Gastroesophageal sphincter (tissue), 4 donors: ENCODE measurements at regions not wholly inside any gene's neighbourhood (a gene's known extent, or its start where the extent isn't known, plus 50 kb on each side); places are given as distances from the start of the nearest gene placed in this dataset.

ENCODE experiments used
- ATAC-seq: fragments of 150-250 bp; one replicate; pipeline ENCODE4 v1.9.1; 2016; ENCODE audit warnings: mild to moderate bottlenecking, moderate library complexity
- H3K27ac ChIP-seq, 4 donors: fragments of 200-600 bp; sonication (generic) in 3 of 4; 1 replicate in 3 of 4; 2 replicates in 1 of 4; pipeline ENCODE4 v1.5.1; 2016 to 2019
- H3K27me3 ChIP-seq: fragments of 200-600 bp; sonication (generic); one replicate; pipeline ENCODE4 v1.5.1; 2019
- H3K36me3 ChIP-seq, 2 donors: fragments of 200-600 bp; sonication (generic); one replicate each; pipeline ENCODE4 v1.5.1; 2019; ENCODE audit warnings: control low read depth in 1 of 2
- H3K4me1 ChIP-seq, 3 donors: fragments of 200-600 bp; sonication (generic); 1 replicate in 2 of 3; 2 replicates in 1 of 3; pipeline ENCODE4 v1.5.1; 2016 to 2019; ENCODE audit warnings: control low read depth in 2 of 3
- H3K4me3 ChIP-seq, 2 donors: fragments of 200-600 bp; sonication (generic); one replicate each; pipeline ENCODE4 v1.5.1; 2019; ENCODE audit warnings: mild to moderate bottlenecking in 1 of 2, moderate library complexity in 1 of 2
- H3K9me3 ChIP-seq, 3 donors: fragments of 200-600 bp; sonication (generic); one replicate each; pipeline ENCODE4 v1.5.1; 2017 to 2019; ENCODE audit warnings: control low read depth in 2 of 3
- EP300 ChIP-seq: sonication (generic); formaldehyde crosslinking; IDR thresholded peaks from one replicate; pipeline ENCODE4 v1.6.1; 2017; ENCODE audit warnings: antibody characterized with exemption, mild to moderate bottlenecking
- POLR2A ChIP-seq, 2 donors: fragments of 450-650 bp; IDR thresholded peaks; one replicate each; pipeline ENCODE4 v1.6.1; 2017; ENCODE audit warnings: antibody characterized with exemption in 2 of 2, mild to moderate bottlenecking in 2 of 2, moderate library complexity in 1 of 2
- POLR2AphosphoS5 ChIP-seq: sonication (generic); formaldehyde crosslinking; IDR thresholded peaks from one replicate; pipeline ENCODE4 v1.6.1; 2017; ENCODE audit warnings: antibody characterized with exemption
- WGBS, 2 donors: methylation state at CpG; one replicate each; pipeline ENCODE4 v1.1.5; 2018; ENCODE audit warnings: low coverage in 1 of 2; 5-methylcytosine and 5-hydroxymethylcytosine counted together
- TF ChIP-seq, protein P1 (sequence below), 4 experiments: fragments of 200-600 bp in 2 of 4; fragments of 450-650 bp in 2 of 4; sonication (generic) in 1 of 4; IDR thresholded peaks; one replicate each; pipeline ENCODE4 v1.5.1; 2017 to 2019; ENCODE audit warnings: antibody characterized with exemption in 4 of 4, mild to moderate bottlenecking in 2 of 4, moderate library complexity in 2 of 4

DNA sequence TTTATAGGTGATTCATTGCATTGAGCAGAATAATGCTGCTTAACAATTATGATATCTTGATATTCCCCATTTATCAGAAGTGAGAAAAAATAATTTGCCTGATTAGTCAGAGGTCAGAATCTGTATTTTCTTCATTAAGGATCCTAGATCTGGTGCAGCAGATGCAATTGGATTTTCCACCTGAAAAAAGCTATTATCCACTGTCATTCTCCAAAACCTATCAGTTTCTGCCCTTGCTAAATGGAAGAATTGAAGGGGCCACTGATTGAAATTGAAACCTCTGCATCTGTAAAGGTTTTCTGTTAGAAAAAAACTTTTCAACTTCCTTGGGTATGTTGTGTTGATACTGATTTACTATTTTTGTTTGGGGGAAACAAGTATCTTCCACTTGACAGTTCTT, 636.0 kb upstream of the NDST4 start:
- Histone ChIP-seq H3K4me3 (no peak overlapping the region), H3K9me3 (peaks cover 0 to 3% (median 0%) of the 10 kb centered on the region in 3 donors), H3K36me3 (no peaks in the 10 kb centered on the region), H3K4me1 (no peaks in the 10 kb centered on the region), H3K27ac (no peak overlapping the region), H3K27me3 (no peaks in the 10 kb centered on the region)
- TF ChIP-seq POLR2A (IDR thresholded peaks at IDR 0.05) (no peak), EP300 (no peak), POLR2AphosphoS5 (no peak)
- TF ChIP-seq, protein P1, sequence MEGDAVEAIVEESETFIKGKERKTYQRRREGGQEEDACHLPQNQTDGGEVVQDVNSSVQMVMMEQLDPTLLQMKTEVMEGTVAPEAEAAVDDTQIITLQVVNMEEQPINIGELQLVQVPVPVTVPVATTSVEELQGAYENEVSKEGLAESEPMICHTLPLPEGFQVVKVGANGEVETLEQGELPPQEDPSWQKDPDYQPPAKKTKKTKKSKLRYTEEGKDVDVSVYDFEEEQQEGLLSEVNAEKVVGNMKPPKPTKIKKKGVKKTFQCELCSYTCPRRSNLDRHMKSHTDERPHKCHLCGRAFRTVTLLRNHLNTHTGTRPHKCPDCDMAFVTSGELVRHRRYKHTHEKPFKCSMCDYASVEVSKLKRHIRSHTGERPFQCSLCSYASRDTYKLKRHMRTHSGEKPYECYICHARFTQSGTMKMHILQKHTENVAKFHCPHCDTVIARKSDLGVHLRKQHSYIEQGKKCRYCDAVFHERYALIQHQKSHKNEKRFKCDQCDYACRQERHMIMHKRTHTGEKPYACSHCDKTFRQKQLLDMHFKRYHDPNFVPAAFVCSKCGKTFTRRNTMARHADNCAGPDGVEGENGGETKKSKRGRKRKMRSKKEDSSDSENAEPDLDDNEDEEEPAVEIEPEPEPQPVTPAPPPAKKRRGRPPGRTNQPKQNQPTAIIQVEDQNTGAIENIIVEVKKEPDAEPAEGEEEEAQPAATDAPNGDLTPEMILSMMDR (IDR thresholded peaks at IDR 0.05): no peak
- ATAC-seq: no peak

DNA sequence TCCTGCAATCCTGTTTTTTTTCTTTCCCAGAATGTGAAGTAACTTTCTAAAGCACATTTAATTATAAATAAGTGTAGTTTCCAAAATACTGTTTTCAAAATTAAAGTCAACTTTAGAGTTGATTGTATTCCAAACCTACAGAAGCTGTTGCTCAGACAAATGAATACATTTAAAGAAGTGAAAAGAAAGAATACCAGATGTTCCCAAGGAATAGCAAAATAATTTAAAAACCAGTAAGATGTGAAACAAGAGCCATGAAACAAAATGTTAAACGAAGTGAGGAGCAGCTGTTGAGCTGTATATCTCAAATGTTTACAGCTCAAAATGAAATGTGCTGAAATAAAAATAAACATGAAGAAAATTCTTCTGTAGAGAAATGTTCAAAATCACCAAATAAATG, 627.4 kb upstream of the NDST4 start:
- 5 to 21% methylated on average over 1 of the region's 1 CpG for WGBS, 2 donors
- Histone ChIP-seq H3K4me1 (no peaks in the 10 kb centered on the region), H3K9me3 (no peaks in the 10 kb centered on the region), H3K27ac (no peak overlapping the region), H3K27me3 (no peaks in the 10 kb centered on the region), H3K4me3 (no peak overlapping the region), H3K36me3 (no peaks in the 10 kb centered on the region)
- no peak for ATAC-seq
- TF ChIP-seq POLR2A (IDR thresholded peaks at IDR 0.05): no peak
- no peak for TF ChIP-seq EP300
- TF ChIP-seq POLR2AphosphoS5: no peak
- TF ChIP-seq, protein P1 (IDR thresholded peaks at IDR 0.05): no peak

DNA sequence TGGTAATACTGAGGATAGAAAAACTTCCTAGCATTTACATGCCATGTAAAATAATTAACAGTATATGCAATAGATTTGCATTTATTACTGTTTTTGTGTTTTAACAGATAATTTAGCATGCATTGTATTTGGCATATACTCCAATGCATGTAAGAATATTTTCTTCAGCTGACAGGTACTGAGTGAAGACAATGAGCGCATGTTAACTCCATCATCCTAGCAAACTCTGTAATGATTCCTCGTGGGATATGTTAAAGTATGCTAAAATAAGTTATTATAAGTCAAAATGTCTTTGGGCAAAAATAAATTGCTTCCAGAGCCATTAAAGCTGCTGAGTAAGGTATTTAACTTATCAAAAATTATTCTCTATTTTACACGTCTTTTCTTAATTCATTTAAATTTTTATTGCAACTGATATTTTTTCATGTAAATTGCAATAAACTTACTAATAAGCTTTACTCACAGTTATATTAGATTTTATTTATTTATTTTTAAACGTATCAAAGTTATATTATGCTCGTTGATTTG, 616.4 kb upstream of the NDST4 start:
- 69 to 76% methylated on average over 5 of the region's 5 CpGs for WGBS, 2 donors
- Histone ChIP-seq H3K4me1 (no peaks in the 10 kb centered on the region), H3K9me3 (no peaks in the 10 kb centered on the region), H3K36me3 (no peaks in the 10 kb centered on the region), H3K27me3 (no peaks in the 10 kb centered on the region), H3K4me3 (no peak overlapping the region), H3K27ac (no peak overlapping the region)
- no peak for ATAC-seq
- TF ChIP-seq EP300 (no peak), POLR2A (IDR thresholded peaks at IDR 0.05) (no peak), POLR2AphosphoS5 (no peak)
- TF ChIP-seq, protein P1 (IDR thresholded peaks at IDR 0.05): no peak

DNA sequence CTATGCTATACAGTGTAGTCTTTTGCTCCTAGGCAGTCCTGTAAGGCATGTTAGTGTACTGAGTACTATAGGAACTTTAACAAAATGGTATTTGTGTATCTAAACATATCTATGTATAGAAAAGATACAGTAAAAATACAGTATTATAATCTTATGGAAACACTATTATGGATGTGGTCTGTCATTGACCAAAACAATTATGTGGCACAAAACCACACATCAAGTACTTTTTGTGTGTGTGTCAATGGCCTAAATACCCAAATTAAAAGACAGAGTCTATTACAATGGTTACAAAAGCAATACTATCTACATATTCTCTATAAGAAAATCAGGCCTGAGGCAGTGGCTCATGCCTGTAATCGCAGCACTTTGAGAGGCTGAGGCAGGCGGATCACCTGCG, 610.2 kb upstream of the NDST4 start:
- no peak overlapping the region for H3K27ac ChIP-seq
- H3K36me3 ChIP-seq: no peaks in the 10 kb centered on the region
- H3K4me1 ChIP-seq: no peaks in the 10 kb centered on the region
- ATAC-seq: no peak
- no peak overlapping the region for H3K4me3 ChIP-seq
- WGBS, 2 donors: 93 to 100% methylated on average over 2 to 3 of the region's 3 CpGs
- H3K27me3 ChIP-seq: no peaks in the 10 kb centered on the region
- TF ChIP-seq POLR2AphosphoS5: no peak
- TF ChIP-seq, protein P1 (IDR thresholded peaks at IDR 0.05): no peak
- TF ChIP-seq POLR2A (IDR thresholded peaks at IDR 0.05): no peak
- TF ChIP-seq EP300: no peak
- H3K9me3 ChIP-seq: no peaks in the 10 kb centered on the region

DNA sequence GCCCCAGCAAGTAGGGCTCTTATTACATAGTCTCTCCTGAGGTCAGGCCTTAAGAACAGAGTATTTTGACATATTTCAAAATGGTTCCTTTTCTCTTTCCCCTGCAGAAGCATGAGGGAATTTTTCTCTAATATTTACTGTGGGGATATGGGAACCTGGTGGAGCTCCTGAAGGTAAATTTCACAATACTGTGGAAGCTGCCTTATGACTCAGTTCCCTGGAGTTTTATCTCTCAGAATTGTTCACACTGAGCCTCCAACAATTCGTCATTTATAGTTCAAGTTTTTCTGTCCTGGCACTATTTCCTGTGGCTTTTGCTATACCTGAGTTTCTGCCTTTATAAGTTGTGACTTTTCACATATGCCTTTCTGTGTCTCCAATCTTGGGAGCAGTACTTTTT, 607.2 kb upstream of the NDST4 start:
- no peaks in the 10 kb centered on the region for H3K27me3 ChIP-seq
- TF ChIP-seq EP300: no peak
- TF ChIP-seq POLR2A (IDR thresholded peaks at IDR 0.05): no peak
- no peak for TF ChIP-seq POLR2AphosphoS5
- TF ChIP-seq, protein P1 (IDR thresholded peaks at IDR 0.05): no peak
- ATAC-seq: no peak
- no peaks in the 10 kb centered on the region for H3K4me1 ChIP-seq
- no peak overlapping the region for H3K27ac ChIP-seq
- H3K9me3 ChIP-seq: no peaks in the 10 kb centered on the region
- no peaks in the 10 kb centered on the region for H3K36me3 ChIP-seq
- 44 to 64% methylated on average over 1 of the region's 1 CpG for WGBS, 2 donors
- H3K4me3 ChIP-seq: no peak overlapping the region
